Neural cell (in vitro differentiated cells): ENCODE measurements at regions not wholly inside any gene's neighbourhood (a gene's known extent, or its start where the extent isn't known, plus 50 kb on each side); places are given as distances from the start of the nearest gene placed in this dataset.

Source experiments
- H2AFZ ChIP-seq: fragments of 200-600, 300-800 bp; sonication (generic), shearing (Covaris generic); 2 replicates; pipeline ENCODE4 v1.6.0; 2014; ENCODE audit warnings: low read depth, mild to moderate bottlenecking, antibody characterized with exemption, low read length, moderate library complexity
- H3F3A ChIP-seq: fragments of 200-600 bp; shearing (Covaris generic); 2 replicates; pipeline ENCODE4 v1.6.1; 2016; ENCODE audit warnings: mild to moderate bottlenecking, moderate library complexity, mixed read lengths, antibody characterized with exemption, low read length; ENCODE audit not compliant: insufficient read depth, poor library complexity, severe bottlenecking
- H3K27ac ChIP-seq: fragments of 200-600, 300-800 bp; sonication (generic), shearing (Covaris generic); 2 replicates; pipeline ENCODE4 v1.5.1; 2014; ENCODE audit warnings: mild to moderate bottlenecking, low read length, moderate library complexity
- H3K27me3 ChIP-seq: fragments of 300-800, 200-600 bp; sonication (generic), shearing (Covaris generic); 2 replicates; pipeline ENCODE4 v1.6.0; 2014; ENCODE audit warnings: mild to moderate bottlenecking, low read depth, low read length, moderate library complexity; ENCODE audit not compliant: insufficient read depth
- H3K36me3 ChIP-seq: fragments of 300-800, 200-600 bp; sonication (generic), shearing (Covaris generic); 2 replicates; pipeline ENCODE4 v1.5.1; 2014; ENCODE audit warnings: mild to moderate bottlenecking, antibody characterized with exemption, low read length, moderate library complexity; ENCODE audit not compliant: insufficient read depth
- H3K4me2 ChIP-seq: fragments of 300-800, 200-600 bp; sonication (generic), shearing (Covaris generic); 2 replicates; pipeline ENCODE4 v1.6.0; 2014; ENCODE audit warnings: mild to moderate bottlenecking, low read length
- H3K4me3 ChIP-seq: fragments of 300-800, 200-600 bp; sonication (generic), shearing (Covaris generic); 2 replicates; pipeline ENCODE4 v1.5.1; 2014; ENCODE audit warnings: mild to moderate bottlenecking, low read length, moderate library complexity
- H3K79me2 ChIP-seq: fragments of 200-600 bp; shearing (Covaris generic); replicated peaks from 2 replicates; pipeline ENCODE4 v1.6.0; 2014; ENCODE audit warnings: mild to moderate bottlenecking, low read length, moderate library complexity; ENCODE audit not compliant: insufficient read depth
- H3K9ac ChIP-seq: fragments of 300-800, 200-600 bp; sonication (generic), shearing (Covaris generic); 2 replicates; pipeline ENCODE4 v1.6.1; 2016; ENCODE audit warnings: mild to moderate bottlenecking, low read length, mixed read lengths
- H3K9me2 ChIP-seq: fragments of 200-600 bp; shearing (Covaris generic); 2 replicates; pipeline ENCODE4 v1.6.1; 2016; ENCODE audit warnings: mild to moderate bottlenecking, low read length, mixed read lengths; ENCODE audit not compliant: insufficient read depth
- H3K9me3 ChIP-seq: fragments of 200-600, 300-800 bp; sonication (generic), shearing (Covaris generic); 2 replicates; pipeline ENCODE4 v1.6.1; 2016; ENCODE audit warnings: mild to moderate bottlenecking, mixed run types, low read length, moderate library complexity, mixed read lengths
- H4K20me1 ChIP-seq: fragments of 200-600 bp; shearing (Covaris generic); 2 replicates; pipeline ENCODE4 v1.6.1; 2016; ENCODE audit warnings: mild to moderate bottlenecking, mixed run types; ENCODE audit not compliant: insufficient read depth
- EP300 ChIP-seq: fragments of 450-650 bp; conservative IDR thresholded peaks from 2 replicates; pipeline ENCODE4 v1.6.1; 2014; ENCODE audit warnings: antibody characterized with exemption, mild to moderate bottlenecking, moderate library complexity; ENCODE audit not compliant: poor library complexity, severe bottlenecking
- EZH2 ChIP-seq: fragments of 200-600, 300-800 bp; shearing (Covaris generic), sonication (generic); IDR thresholded peaks from 2 replicates; pipeline ENCODE4 v1.6.1; 2014; ENCODE audit warnings: antibody characterized with exemption, low read length, borderline replicate concordance, mild to moderate bottlenecking; ENCODE audit not compliant: insufficient read depth, poor library complexity, severe bottlenecking
- MXI1 ChIP-seq: fragments of 450-650 bp; conservative IDR thresholded peaks from 2 replicates; pipeline ENCODE4 v1.6.1; 2014; ENCODE audit warnings: antibody characterized with exemption, mild to moderate bottlenecking; ENCODE audit not compliant: poor library complexity, severe bottlenecking
- POLR2AphosphoS5 ChIP-seq: IDR thresholded peaks from 2 replicates; pipeline ENCODE4 v1.6.1; 2012
- RAD21 ChIP-seq: fragments of 450-650 bp; conservative IDR thresholded peaks from 2 replicates; pipeline ENCODE4 v1.6.1; 2014; ENCODE audit warnings: antibody characterized with exemption, mild to moderate bottlenecking, moderate library complexity
- SMC3 ChIP-seq: fragments of 450-650 bp; conservative IDR thresholded peaks from 2 replicates; pipeline ENCODE4 v1.6.1; 2014; ENCODE audit warnings: antibody characterized with exemption, mild to moderate bottlenecking, moderate library complexity; ENCODE audit not compliant: poor library complexity
- TAF1 ChIP-seq: IDR thresholded peaks from 2 replicates; pipeline ENCODE4 v1.6.1; 2012; ENCODE audit warnings: low read depth
- TF ChIP-seq, protein P1 (sequence below): IDR thresholded peaks from 2 replicates; pipeline ENCODE4 v1.6.1; 2012; ENCODE audit warnings: borderline replicate concordance
- TF ChIP-seq, protein P2 (sequence below): fragments of 450-650 bp; IDR thresholded peaks from 2 replicates; pipeline ENCODE4 v1.5.1; 2014; ENCODE audit warnings: antibody characterized with exemption, mild to moderate bottlenecking, moderate library complexity; ENCODE audit not compliant: poor library complexity, severe bottlenecking

DNA sequence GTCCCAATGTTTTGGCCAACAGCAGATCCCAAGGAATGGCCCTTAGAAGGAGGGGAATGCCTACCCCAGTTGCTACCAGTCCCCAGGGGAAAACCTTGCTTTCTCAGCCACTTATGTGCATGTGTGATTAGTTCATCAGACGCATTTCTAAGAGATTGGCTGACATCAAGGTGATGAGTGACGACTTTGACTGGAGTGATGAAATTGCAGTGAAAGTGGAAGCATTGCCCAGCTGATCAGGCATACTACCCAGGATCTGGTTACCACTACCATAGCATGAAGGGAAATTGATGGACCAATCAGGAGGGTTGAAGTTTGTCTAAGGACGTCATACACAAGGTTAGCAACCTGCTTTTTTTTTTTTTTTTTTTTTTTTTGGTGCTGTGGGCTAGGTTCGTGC is 90.3 kb upstream of the ELMO1 start:
- H4K20me1 ChIP-seq = no peaks in the 10 kb centered on the region
- no peak overlapping the region for H3K4me3 ChIP-seq
- no peaks in the 10 kb centered on the region for H3K27me3 ChIP-seq
- no peak overlapping the region for H3K4me2 ChIP-seq
- no peaks in the 10 kb centered on the region for H3K36me3 ChIP-seq
- no peak overlapping the region for H3K9ac ChIP-seq
- no peak for TF ChIP-seq MXI1
- peak; percentile 67 for TF ChIP-seq EP300
- H3K9me3 ChIP-seq = no peaks in the 10 kb centered on the region
- no peaks in the 10 kb centered on the region for H3K79me2 ChIP-seq
- no peaks in the 10 kb centered on the region for H3F3A ChIP-seq
- H3K9me2 ChIP-seq = no peaks in the 10 kb centered on the region
- no peak overlapping the region for H3K27ac ChIP-seq
- no peak overlapping the region for H2AFZ ChIP-seq

DNA sequence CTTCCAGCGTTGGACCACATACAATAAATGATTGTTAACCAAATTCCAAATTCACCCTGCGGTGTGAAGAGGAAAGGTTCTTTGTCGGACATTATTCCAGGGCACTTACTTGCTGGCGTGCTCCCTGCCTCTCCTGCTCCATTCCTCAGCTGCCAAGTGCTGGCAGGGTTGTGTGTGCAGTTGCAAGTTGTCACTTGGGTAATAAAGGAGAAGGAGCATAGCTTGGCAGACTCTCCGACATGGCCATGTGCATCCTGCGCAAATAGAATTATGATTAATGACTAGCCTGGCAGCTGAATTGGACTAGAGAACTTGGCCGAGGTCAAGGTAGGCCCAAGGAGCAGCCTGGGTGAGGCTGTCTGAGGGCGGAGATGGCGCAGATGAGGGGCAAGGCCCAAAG is 92.3 kb upstream of the ELMO1 start:
- Histone ChIP-seq H2AFZ (no peak overlapping the region), H3K4me3 (no peak overlapping the region), H3K9ac (no peak overlapping the region), H3K9me3 (no peaks in the 10 kb centered on the region), H3K36me3 (no peaks in the 10 kb centered on the region), H3F3A (no peaks in the 10 kb centered on the region), H3K79me2 (no peaks in the 10 kb centered on the region), H3K4me2 (no peak overlapping the region), H3K27ac (no peak overlapping the region), H3K9me2 (no peaks in the 10 kb centered on the region), H4K20me1 (no peaks in the 10 kb centered on the region), H3K27me3 (no peaks in the 10 kb centered on the region)
- TF ChIP-seq MXI1 (no peak), EZH2 (no peak), TAF1 (no peak), SMC3 (no peak), POLR2AphosphoS5 (no peak), RAD21 (no peak), EP300 (no peak)
- TF ChIP-seq, protein P1, sequence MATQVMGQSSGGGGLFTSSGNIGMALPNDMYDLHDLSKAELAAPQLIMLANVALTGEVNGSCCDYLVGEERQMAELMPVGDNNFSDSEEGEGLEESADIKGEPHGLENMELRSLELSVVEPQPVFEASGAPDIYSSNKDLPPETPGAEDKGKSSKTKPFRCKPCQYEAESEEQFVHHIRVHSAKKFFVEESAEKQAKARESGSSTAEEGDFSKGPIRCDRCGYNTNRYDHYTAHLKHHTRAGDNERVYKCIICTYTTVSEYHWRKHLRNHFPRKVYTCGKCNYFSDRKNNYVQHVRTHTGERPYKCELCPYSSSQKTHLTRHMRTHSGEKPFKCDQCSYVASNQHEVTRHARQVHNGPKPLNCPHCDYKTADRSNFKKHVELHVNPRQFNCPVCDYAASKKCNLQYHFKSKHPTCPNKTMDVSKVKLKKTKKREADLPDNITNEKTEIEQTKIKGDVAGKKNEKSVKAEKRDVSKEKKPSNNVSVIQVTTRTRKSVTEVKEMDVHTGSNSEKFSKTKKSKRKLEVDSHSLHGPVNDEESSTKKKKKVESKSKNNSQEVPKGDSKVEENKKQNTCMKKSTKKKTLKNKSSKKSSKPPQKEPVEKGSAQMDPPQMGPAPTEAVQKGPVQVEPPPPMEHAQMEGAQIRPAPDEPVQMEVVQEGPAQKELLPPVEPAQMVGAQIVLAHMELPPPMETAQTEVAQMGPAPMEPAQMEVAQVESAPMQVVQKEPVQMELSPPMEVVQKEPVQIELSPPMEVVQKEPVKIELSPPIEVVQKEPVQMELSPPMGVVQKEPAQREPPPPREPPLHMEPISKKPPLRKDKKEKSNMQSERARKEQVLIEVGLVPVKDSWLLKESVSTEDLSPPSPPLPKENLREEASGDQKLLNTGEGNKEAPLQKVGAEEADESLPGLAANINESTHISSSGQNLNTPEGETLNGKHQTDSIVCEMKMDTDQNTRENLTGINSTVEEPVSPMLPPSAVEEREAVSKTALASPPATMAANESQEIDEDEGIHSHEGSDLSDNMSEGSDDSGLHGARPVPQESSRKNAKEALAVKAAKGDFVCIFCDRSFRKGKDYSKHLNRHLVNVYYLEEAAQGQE = no peak
- TF ChIP-seq, protein P2, sequence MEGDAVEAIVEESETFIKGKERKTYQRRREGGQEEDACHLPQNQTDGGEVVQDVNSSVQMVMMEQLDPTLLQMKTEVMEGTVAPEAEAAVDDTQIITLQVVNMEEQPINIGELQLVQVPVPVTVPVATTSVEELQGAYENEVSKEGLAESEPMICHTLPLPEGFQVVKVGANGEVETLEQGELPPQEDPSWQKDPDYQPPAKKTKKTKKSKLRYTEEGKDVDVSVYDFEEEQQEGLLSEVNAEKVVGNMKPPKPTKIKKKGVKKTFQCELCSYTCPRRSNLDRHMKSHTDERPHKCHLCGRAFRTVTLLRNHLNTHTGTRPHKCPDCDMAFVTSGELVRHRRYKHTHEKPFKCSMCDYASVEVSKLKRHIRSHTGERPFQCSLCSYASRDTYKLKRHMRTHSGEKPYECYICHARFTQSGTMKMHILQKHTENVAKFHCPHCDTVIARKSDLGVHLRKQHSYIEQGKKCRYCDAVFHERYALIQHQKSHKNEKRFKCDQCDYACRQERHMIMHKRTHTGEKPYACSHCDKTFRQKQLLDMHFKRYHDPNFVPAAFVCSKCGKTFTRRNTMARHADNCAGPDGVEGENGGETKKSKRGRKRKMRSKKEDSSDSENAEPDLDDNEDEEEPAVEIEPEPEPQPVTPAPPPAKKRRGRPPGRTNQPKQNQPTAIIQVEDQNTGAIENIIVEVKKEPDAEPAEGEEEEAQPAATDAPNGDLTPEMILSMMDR = no peak

DNA sequence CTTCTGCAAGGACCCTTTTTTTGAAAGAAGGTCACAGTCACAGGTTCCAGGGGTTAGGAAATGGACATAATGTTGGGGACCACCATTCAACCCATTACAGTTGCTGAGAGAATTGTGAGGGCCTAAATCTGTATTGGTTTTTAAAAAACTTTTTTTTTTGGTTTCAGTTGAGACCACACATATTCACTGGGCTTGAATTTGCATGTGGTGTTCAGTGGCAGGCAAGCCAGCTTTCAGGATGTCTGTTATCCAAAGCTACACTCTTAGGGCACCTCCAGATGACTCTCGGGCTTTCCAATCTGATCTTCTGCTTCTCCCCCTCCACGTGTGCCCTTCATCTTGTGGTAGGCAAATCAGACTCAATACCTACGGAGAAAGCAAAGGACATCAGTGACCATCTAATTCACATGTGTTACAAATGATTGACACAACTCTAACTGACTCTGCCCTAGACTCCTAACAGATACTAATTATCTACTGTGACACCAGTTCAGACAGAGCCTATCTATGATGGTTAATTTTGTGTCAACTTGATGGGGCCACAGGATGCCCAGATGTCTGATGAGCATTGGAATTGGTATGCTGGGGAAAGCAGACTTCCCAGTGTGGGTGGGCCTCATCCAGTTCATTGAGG is 93.3 kb upstream of the ELMO1 start:
- H3K36me3 ChIP-seq = no peaks in the 10 kb centered on the region
- no peaks in the 10 kb centered on the region for H3K9me2 ChIP-seq
- no peaks in the 10 kb centered on the region for H3K9me3 ChIP-seq
- no peaks in the 10 kb centered on the region for H3K27me3 ChIP-seq
- H3K79me2 ChIP-seq = no peaks in the 10 kb centered on the region
- no peak overlapping the region for H3K4me3 ChIP-seq
- H4K20me1 ChIP-seq = no peaks in the 10 kb centered on the region
- H2AFZ ChIP-seq = no peak overlapping the region
- no peak overlapping the region for H3K4me2 ChIP-seq
- TF ChIP-seq RAD21 = no peak
- TF ChIP-seq EZH2 = no peak
- no peak for TF ChIP-seq TAF1
- no peak for TF ChIP-seq SMC3
- TF ChIP-seq, protein P2 = no peak
- TF ChIP-seq, protein P1 = no peak
- no peak for TF ChIP-seq POLR2AphosphoS5
- TF ChIP-seq MXI1 = no peak
- no peak for TF ChIP-seq EP300
- no peak overlapping the region for H3K9ac ChIP-seq
- no peak overlapping the region for H3K27ac ChIP-seq
- no peaks in the 10 kb centered on the region for H3F3A ChIP-seq
